K562 (cell line): ENCODE measurements at regions not wholly inside any gene's neighbourhood (a gene's known extent, or its start where the extent isn't known, plus 50 kb on each side); places are given as distances from the start of the nearest gene placed in this dataset.

Experiments
- ATAC-seq: fragments of 200-7000 bp; cut with Tn5 transposase; 3 replicates; pipeline ENCODE4 v1.9.1; 2020; ENCODE audit warnings: moderate library complexity
- BruUV-seq: library from RNA; stranded (reverse); fragments of 400-500 nt; replicated peaks from 2 replicates; lab custom pipeline; 2021; lab: Mats Ljungman, UMichigan
- CTCF ChIA-PET: fragments of 300-600 bp; formaldehyde crosslinking; extraction: SDS; loops from one replicate; lab custom pipeline; 2021; ENCODE audit warnings: low intra/inter-chr PET ratio; lab: Yijun Ruan, JAX
- POLR2A ChIA-PET: fragments of 300-600, 350-650 bp; sonication (Branson Sonifier 250); formaldehyde crosslinking; extraction: SDS; loops from one replicate; lab custom pipeline; 2021; ENCODE audit warnings: antibody characterized with exemption, inconsistent platforms; lab: Yijun Ruan, JAX
- DNase-seq, 4 experiments: peaks; one replicate each; pipeline versions ENCODE4 v3.0.0 to v3.0.0-alpha.2; 2011 to 2018; ENCODE audit warnings: low spot score in 3 of 4, mixed read lengths in 3 of 4; ENCODE audit errors: extremely low read depth in 1 of 4
- FAIRE-seq: peaks from 2 replicates; lab custom pipeline; 2011; peaks lifted over from hg19 to GRCh38; lab: Jason Lieb, UNC
- H2AFZ ChIP-seq: 2 replicates; pipeline ENCODE4 v1.6.0; 2011; ENCODE audit warnings: low read depth, low read length, control low read depth, inconsistent platforms
- H3K27ac ChIP-seq: fragments of 200-600 bp; 3 replicates; pipeline ENCODE4 v1.8.0; 2011; ENCODE audit warnings: low read depth, mild to moderate bottlenecking, control low read depth, inconsistent platforms, low read length, moderate library complexity, mixed read lengths; ENCODE audit errors: extremely low read depth
- H3K27me3 ChIP-seq, 2 experiments: fragments of 300-600 bp in 1 of 2; 2 replicates in 1 of 2; 3 replicates in 1 of 2; pipeline versions ENCODE4 v1.6.0 to v1.8.0; 2011; ENCODE audit warnings: inconsistent platforms in 2 of 2, low read length in 2 of 2, mild to moderate bottlenecking in 1 of 2, mixed read lengths in 1 of 2, moderate library complexity in 1 of 2; ENCODE audit not compliant: control insufficient read depth in 2 of 2, insufficient read depth in 2 of 2
- H3K36me3 ChIP-seq: fragments of 300-600 bp; 3 replicates; pipeline ENCODE4 v1.8.0; 2011; ENCODE audit warnings: mild to moderate bottlenecking, low read length, inconsistent platforms; ENCODE audit not compliant: control insufficient read depth, insufficient read depth
- H3K4me1 ChIP-seq, 2 experiments: fragments of 200-600 bp in 1 of 2; replicated peaks in 1 of 2; 2 replicates in 1 of 2; 3 replicates in 1 of 2; pipeline versions ENCODE4 v1.5.1 to v1.8.0; 2011; ENCODE audit warnings: inconsistent platforms in 2 of 2, low read length in 2 of 2, mild to moderate bottlenecking in 1 of 2, mixed read lengths in 1 of 2, moderate library complexity in 1 of 2; ENCODE audit not compliant: control insufficient read depth in 2 of 2, insufficient read depth in 2 of 2
- H3K4me2 ChIP-seq: 2 replicates; pipeline ENCODE4 v1.6.1; 2011; ENCODE audit warnings: low read length, control low read depth, inconsistent platforms, mixed read lengths; ENCODE audit not compliant: insufficient read depth
- H3K4me3 ChIP-seq: fragments of 200-600 bp; sonication (generic), shearing (Covaris generic); 2 replicates; pipeline ENCODE4 v1.5.1; 2016; ENCODE audit warnings: control low read depth, inconsistent platforms
- H3K79me2 ChIP-seq: fragments of 200-600 bp; 3 replicates; pipeline ENCODE4 v1.8.0; 2011; ENCODE audit warnings: low read length, inconsistent platforms; ENCODE audit not compliant: control insufficient read depth, insufficient read depth
- H3K9ac ChIP-seq, 2 experiments: 2 replicates each; pipeline versions ENCODE4 v1.6.0 to v1.6.1; 2011; ENCODE audit warnings: low read depth in 2 of 2, low read length in 2 of 2, control low read depth in 1 of 2, inconsistent platforms in 1 of 2, mild to moderate bottlenecking in 1 of 2, mixed read lengths in 1 of 2; ENCODE audit not compliant: insufficient read depth in 1 of 2
- H3K9me1 ChIP-seq: one replicate; pipeline ENCODE4 v1.6.0; 2011; ENCODE audit warnings: inconsistent platforms, mild to moderate bottlenecking, low read length, moderate library complexity; ENCODE audit not compliant: control insufficient read depth, insufficient read depth
- H3K9me3 ChIP-seq: replicated peaks from 2 replicates; pipeline ENCODE4 v1.5.1; 2011; ENCODE audit warnings: low read depth, low read length, inconsistent platforms; ENCODE audit not compliant: control insufficient read depth, insufficient read depth
- H4K20me1 ChIP-seq: replicated peaks from 2 replicates; pipeline ENCODE4 v1.6.1; 2011; ENCODE audit warnings: low read length, inconsistent platforms, mixed read lengths; ENCODE audit not compliant: control insufficient read depth, insufficient read depth
- ARID2 ChIP-seq: fragments of 450-650 bp; IDR thresholded peaks from 2 replicates; pipeline ENCODE4 v1.6.1; 2017; ENCODE audit warnings: antibody characterized with exemption, mild to moderate bottlenecking
- CREB1 ChIP-seq, 2 experiments: sonication (generic) in 1 of 2; formaldehyde crosslinking in 1 of 2; IDR thresholded peaks; 2 replicates each; pipeline versions ENCODE4 v1.6.1 to v1.8.0; 2012 to 2022; ENCODE audit warnings: inconsistent platforms in 1 of 2, mild to moderate bottlenecking in 1 of 2, missing genetic modification reagents in 1 of 2, moderate library complexity in 1 of 2
- ETS2 ChIP-seq: IDR thresholded peaks from 2 replicates; pipeline ENCODE4 v1.6.1; 2016; ENCODE audit warnings: borderline replicate concordance, missing genetic modification characterization, mild to moderate bottlenecking, moderate library complexity, missing compliant biosample characterization; ENCODE audit not compliant: poor library complexity, severe bottlenecking
- FOXP1 ChIP-seq: sonication (generic); formaldehyde crosslinking; IDR thresholded peaks from 2 replicates; pipeline ENCODE4 v1.8.0; 2022; ENCODE audit warnings: mild to moderate bottlenecking, missing genetic modification reagents
- HIVEP1 ChIP-seq: fragments of 250-450 bp; sonication (Bioruptor Pico); IDR thresholded peaks from 2 replicates; pipeline ENCODE4 v1.4.0; 2020; ENCODE audit warnings: mild to moderate bottlenecking
- KLF10 ChIP-seq: fragments of 250-450 bp; sonication (Bioruptor Pico); IDR thresholded peaks from 2 replicates; pipeline ENCODE4 v1.6.1; 2021; ENCODE audit warnings: matching md5 sums
- MCM7 ChIP-seq, 2 experiments: fragments of 450-650 bp; IDR thresholded peaks; 2 replicates each; pipeline ENCODE4 v1.6.1; 2016 to 2018
- PTBP1 ChIP-seq: fragments of 200-400 bp; formaldehyde crosslinking; IDR thresholded peaks from 2 replicates; pipeline ENCODE4 v1.6.1; 2017; ENCODE audit warnings: low read depth, low read length
- RAD51 ChIP-seq: fragments of 450-650 bp; IDR thresholded peaks from 2 replicates; pipeline ENCODE4 v1.7.1; 2016; ENCODE audit warnings: low read depth, mild to moderate bottlenecking, borderline replicate concordance
- TAF15 ChIP-seq: fragments of 200-400 bp; formaldehyde crosslinking; IDR thresholded peaks from 2 replicates; pipeline ENCODE4 v1.6.1; 2017; ENCODE audit warnings: mild to moderate bottlenecking, low read depth, low read length, moderate library complexity
- ZFP36 ChIP-seq: fragments of 150-350 bp; IDR thresholded peaks from 2 replicates; pipeline ENCODE4 v1.6.1; 2018; ENCODE audit warnings: low read length, low read depth; ENCODE audit not compliant: partially characterized antibody
- WGBS: fragments of 100-300 bp; shearing (Covaris generic); methylation state at CpG from one replicate; pipeline ENCODE4 v1.1.6; 2016; ENCODE audit warnings: low coverage, mixed read lengths; ENCODE audit not compliant: insufficient coverage; ENCODE audit errors: missing lambda C conversion rate; 5-methylcytosine and 5-hydroxymethylcytosine counted together
- in situ Hi-C: fragments of 300-500 bp; cut with MboI; formaldehyde crosslinking; loops from 4 replicates; pipeline ENCODE4 v1.15.0; 2018; ENCODE audit warnings: inconsistent platforms, mixed read lengths
- intact Hi-C: fragments of 100-400 bp; cut with micrococcal nuclease; formaldehyde crosslinking; loops from 2 replicates; pipeline ENCODE4 v1.14.2; 2022
- TF ChIP-seq, protein P1 (sequence below): fragments of 450-650 bp; IDR thresholded peaks from 2 replicates; pipeline ENCODE4 v1.6.1; 2018; ENCODE audit not compliant: partially characterized antibody
- TF ChIP-seq, protein P2 (sequence below), 2 experiments: fragments of 450-650 bp; conservative IDR thresholded peaks; 2 replicates each; pipeline ENCODE4 v1.6.1; 2017; ENCODE audit warnings: mild to moderate bottlenecking in 2 of 2, moderate library complexity in 2 of 2

- TF ChIP-seq, protein P1, sequence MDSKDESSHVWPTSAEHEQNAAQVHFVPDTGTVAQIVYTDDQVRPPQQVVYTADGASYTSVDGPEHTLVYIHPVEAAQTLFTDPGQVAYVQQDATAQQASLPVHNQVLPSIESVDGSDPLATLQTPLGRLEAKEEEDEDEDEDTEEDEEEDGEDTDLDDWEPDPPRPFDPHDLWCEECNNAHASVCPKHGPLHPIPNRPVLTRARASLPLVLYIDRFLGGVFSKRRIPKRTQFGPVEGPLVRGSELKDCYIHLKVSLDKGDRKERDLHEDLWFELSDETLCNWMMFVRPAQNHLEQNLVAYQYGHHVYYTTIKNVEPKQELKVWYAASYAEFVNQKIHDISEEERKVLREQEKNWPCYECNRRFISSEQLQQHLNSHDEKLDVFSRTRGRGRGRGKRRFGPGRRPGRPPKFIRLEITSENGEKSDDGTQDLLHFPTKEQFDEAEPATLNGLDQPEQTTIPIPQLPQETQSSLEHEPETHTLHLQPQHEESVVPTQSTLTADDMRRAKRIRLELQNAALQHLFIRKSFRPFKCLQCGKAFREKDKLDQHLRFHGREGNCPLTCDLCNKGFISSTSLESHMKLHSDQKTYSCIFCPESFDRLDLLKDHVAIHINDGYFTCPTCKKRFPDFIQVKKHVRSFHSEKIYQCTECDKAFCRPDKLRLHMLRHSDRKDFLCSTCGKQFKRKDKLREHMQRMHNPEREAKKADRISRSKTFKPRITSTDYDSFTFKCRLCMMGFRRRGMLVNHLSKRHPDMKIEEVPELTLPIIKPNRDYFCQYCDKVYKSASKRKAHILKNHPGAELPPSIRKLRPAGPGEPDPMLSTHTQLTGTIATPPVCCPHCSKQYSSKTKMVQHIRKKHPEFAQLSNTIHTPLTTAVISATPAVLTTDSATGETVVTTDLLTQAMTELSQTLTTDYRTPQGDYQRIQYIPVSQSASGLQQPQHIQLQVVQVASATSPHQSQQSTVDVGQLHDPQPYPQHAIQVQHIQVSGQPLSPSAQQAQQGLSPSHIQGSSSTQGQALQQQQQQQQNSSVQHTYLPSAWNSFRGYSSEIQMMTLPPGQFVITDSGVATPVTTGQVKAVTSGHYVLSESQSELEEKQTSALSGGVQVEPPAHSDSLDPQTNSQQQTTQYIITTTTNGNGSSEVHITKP: no peak
- TF ChIP-seq TAF15: no peak
- TF ChIP-seq CREB1 (IDR thresholded peaks at IDR 0.05): no peak
- TF ChIP-seq CREB1 (CRISPR knock-in tag; IDR thresholded peaks at IDR 0.05): no peak
- TF ChIP-seq HIVEP1 (CRISPR knock-in tag): no peak
Observed at GRCh38 chr9:13022756-13023155, 247.9 kb downstream of the LURAP1L start (continued).

DNA sequence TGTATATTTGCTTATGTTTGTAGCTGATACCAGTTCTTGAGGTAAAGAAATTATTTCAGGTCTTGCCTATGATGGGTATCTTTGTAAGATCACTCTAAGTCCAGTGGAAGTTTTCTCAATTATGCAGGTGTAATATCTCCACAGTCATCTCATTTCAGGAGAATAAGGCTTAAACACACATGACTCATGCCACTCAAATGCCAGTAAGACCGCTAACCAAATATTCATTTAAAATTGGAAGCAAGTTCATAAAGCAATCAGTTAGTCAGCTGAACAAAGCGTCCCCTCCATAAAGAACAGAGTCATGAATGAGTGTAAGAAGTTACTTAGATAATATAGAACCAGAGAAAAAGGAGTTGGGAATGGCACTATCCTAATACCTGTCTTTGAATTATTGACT lies 248.7 kb downstream of the LURAP1L start:
- no peaks in the 10 kb centered on the region for H4K20me1 ChIP-seq
- ATAC-seq (no peak), DNase-seq (no peak), FAIRE-seq (no peak)
- H2AFZ ChIP-seq: no peak overlapping the region
- no peaks in the 10 kb centered on the region for H3K36me3 ChIP-seq
- TF ChIP-seq ZFP36 (no peak), KLF10 (no peak), ETS2 (tag) (no peak), FOXP1 (no peak), ARID2 (no peak), RAD51 (no peak), PTBP1 (no peak), MCM7 (IDR thresholded peaks at IDR 0.05) (no peak)
- TF ChIP-seq, protein P2, sequence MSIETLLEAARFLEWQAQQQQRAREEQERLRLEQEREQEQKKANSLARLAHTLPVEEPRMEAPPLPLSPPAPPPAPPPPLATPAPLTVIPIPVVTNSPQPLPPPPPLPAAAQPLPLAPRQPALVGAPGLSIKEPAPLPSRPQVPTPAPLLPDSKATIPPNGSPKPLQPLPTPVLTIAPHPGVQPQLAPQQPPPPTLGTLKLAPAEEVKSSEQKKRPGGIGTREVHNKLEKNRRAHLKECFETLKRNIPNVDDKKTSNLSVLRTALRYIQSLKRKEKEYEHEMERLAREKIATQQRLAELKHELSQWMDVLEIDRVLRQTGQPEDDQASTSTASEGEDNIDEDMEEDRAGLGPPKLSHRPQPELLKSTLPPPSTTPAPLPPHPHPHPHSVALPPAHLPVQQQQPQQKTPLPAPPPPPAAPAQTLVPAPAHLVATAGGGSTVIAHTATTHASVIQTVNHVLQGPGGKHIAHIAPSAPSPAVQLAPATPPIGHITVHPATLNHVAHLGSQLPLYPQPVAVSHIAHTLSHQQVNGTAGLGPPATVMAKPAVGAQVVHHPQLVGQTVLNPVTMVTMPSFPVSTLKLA (conservative IDR thresholded peaks at IDR 0.05): no peak
- 21% methylated on average over 2 of the region's 2 CpGs for WGBS
- H3K4me3 ChIP-seq: no peak overlapping the region
- H3K27me3 ChIP-seq: no peaks in the 10 kb centered on the region
- H3K27ac ChIP-seq: no peak overlapping the region
- no peak overlapping the region for H3K4me2 ChIP-seq
- no peaks in the 10 kb centered on the region for H3K4me1 ChIP-seq
- BruUV-seq: no TSS peak
- H3K79me2 ChIP-seq: no peaks in the 10 kb centered on the region
- H3K9me1 ChIP-seq: no peaks in the 10 kb centered on the region
- intact Hi-C loops (no loop called here), in situ Hi-C loops (no loop called here)
- no peaks in the 10 kb centered on the region for H3K9me3 ChIP-seq
- POLR2A ChIA-PET: no interaction called here
- CTCF ChIA-PET: no interaction called here
- no peak overlapping the region for H3K9ac ChIP-seq
